Thymus (tissue), 11 donors: ENCODE measurements at regions not wholly inside any gene's neighbourhood (a gene's known extent, or its start where the extent isn't known, plus 50 kb on each side); places are given as distances from the start of the nearest gene placed in this dataset.

Experiments used
- DNase-seq, 9 donors: peaks; one replicate each; pipeline ENCODE4 v3.0.0-alpha.2; 2013; ENCODE audit warnings: low spot score in 9 of 9, low read depth in 6 of 9, missing footprints in 1 of 9
- H3K27ac ChIP-seq, 2 donors: one replicate each; pipeline ENCODE4 v1.5.1; 2013; ENCODE audit warnings: control low read depth in 1 of 2, low read depth in 1 of 2, low read length in 1 of 2, mild to moderate bottlenecking in 1 of 2, moderate library complexity in 1 of 2
- H3K27me3 ChIP-seq, 2 donors: one replicate each; pipeline ENCODE4 v1.5.1; 2013; ENCODE audit warnings: low read length in 1 of 2; ENCODE audit not compliant: control insufficient read depth in 2 of 2, insufficient read depth in 1 of 2
- H3K36me3 ChIP-seq, 2 donors: one replicate each; pipeline ENCODE4 v1.5.1; 2013; ENCODE audit warnings: low read length in 1 of 2, mild to moderate bottlenecking in 1 of 2, moderate library complexity in 1 of 2; ENCODE audit not compliant: control insufficient read depth in 2 of 2, insufficient read depth in 2 of 2
- H3K4me1 ChIP-seq, 2 donors: one replicate each; pipeline ENCODE4 v1.5.1; 2013; ENCODE audit warnings: low read length in 2 of 2; ENCODE audit not compliant: control insufficient read depth in 2 of 2, insufficient read depth in 2 of 2
- H3K4me3 ChIP-seq, 2 donors: one replicate each; pipeline ENCODE4 v1.5.1; 2013; ENCODE audit warnings: low read length in 2 of 2, control low read depth in 1 of 2, mild to moderate bottlenecking in 1 of 2
- H3K9me3 ChIP-seq, 2 donors: one replicate each; pipeline ENCODE4 v1.5.1; 2013; ENCODE audit warnings: low read length in 1 of 2, mild to moderate bottlenecking in 1 of 2; ENCODE audit not compliant: control insufficient read depth in 2 of 2, insufficient read depth in 1 of 2
- WGBS: extraction: QIAGEN DNeasy Blood & Tissue Kit; methylation state at CpG from one replicate; pipeline ENCODE4 v1.1.7; 2013; 5-methylcytosine and 5-hydroxymethylcytosine counted together
- donor health status: healthy.

DNA sequence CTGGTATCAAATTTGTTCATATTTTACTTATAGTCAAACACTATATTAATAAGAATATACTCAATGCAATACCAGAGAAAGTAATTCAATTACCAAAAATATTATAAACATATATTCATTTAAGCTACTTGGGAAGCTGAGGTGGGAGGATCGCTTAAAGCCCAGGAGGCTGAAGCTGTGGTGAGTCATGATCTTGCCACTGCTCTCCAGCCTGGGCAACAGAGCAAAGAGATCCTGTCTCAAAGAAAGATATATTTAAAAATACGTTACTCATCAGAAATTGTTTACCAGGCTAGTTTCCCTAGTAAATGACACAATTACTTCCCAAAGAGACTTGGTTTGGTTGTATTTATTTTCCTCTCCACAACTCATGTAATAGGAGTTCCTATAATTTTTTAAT lies 433.6 kb downstream of the GASK1B start:
- Histone ChIP-seq H3K4me3 (no peak overlapping the region), H3K27me3 (no peaks in the 10 kb centered on the region), H3K27ac (no peak overlapping the region), H3K4me1 (no peaks in the 10 kb centered on the region), H3K36me3 (no peaks in the 10 kb centered on the region), H3K9me3 (no peaks in the 10 kb centered on the region)
- DNase-seq, result no peak
- WGBS, result 94% methylated on average over 2 of the region's 2 CpGs

GRCh38 chr4:157728215-157728614 lies 444.6 kb downstream of the GASK1B start:
- no peaks in the 10 kb centered on the region for H3K36me3 ChIP-seq
- peaks cover 0 to 14% of the 10 kb centered on the region in 2 donors for H3K9me3 ChIP-seq
- WGBS, result 89% methylated on average over 3 of the region's 3 CpGs
- no peaks in the 10 kb centered on the region for H3K4me1 ChIP-seq
- DNase-seq, result no peak
- H3K4me3 ChIP-seq, result no peak overlapping the region
- H3K27me3 ChIP-seq, result no peaks in the 10 kb centered on the region
- H3K27ac ChIP-seq, result no peak overlapping the region

DNA sequence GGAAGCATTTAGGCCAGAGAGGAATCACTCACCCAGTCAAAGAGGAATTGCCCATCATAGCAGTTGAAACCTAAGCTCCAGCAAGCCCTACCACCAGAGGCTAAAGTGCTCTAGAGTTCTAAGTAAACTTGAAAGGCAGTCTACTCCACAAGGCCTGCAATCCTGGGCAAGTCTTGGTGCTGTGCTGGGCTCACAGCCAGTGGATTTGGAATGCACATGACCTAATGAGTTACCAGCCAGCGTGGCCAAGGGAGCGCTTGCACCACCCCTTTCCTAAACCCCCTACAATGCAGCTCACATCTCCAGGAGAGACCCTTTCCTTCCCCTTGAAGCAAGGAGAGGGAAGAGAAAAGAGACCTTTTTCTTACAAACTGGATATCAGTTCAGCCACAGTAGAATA lies 445.7 kb downstream of the GASK1B start:
- no peak for DNase-seq
- Histone ChIP-seq H3K4me3 (no peak overlapping the region), H3K27ac (no peak overlapping the region), H3K27me3 (no peaks in the 10 kb centered on the region), H3K4me1 (no peaks in the 10 kb centered on the region), H3K36me3 (no peaks in the 10 kb centered on the region), H3K9me3 (peaks cover 0 to 14% of the 10 kb centered on the region in 2 donors)
- WGBS, result 91% methylated on average over 2 of the region's 2 CpGs

GRCh38 chr4:157722146-157722545 lies 450.7 kb downstream of the GASK1B start:
- Histone ChIP-seq H3K9me3 (peaks cover 0 to 7% of the 10 kb centered on the region in 2 donors), H3K36me3 (no peaks in the 10 kb centered on the region), H3K27ac (no peak overlapping the region), H3K27me3 (no peaks in the 10 kb centered on the region), H3K4me1 (no peaks in the 10 kb centered on the region), H3K4me3 (no peak overlapping the region)
- no peak for DNase-seq

DNA sequence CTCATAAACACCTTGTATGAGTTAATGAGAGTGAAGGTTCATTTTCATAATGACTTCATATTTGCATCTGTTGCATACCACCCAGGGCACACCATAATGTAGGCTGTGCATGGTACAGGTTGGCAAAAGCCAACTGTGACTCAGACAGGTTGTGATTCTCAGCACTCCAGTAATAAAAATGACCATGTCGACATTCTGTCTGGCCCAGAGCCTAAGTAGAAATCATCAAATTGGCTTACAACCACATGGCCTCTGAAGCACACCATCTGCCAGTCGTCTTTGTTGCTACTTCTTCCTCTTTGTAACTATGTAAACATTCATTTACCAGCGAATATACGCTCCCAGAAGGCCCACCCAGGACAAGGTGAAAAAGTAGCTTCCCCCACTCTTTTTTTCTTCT lies 459.5 kb downstream of the GASK1B start:
- H3K4me1 ChIP-seq, result no peaks in the 10 kb centered on the region
- H3K27me3 ChIP-seq, result no peaks in the 10 kb centered on the region
- no peak for DNase-seq
- no peaks in the 10 kb centered on the region for H3K9me3 ChIP-seq
- no peaks in the 10 kb centered on the region for H3K36me3 ChIP-seq
- WGBS, result 53% methylated on average over 4 of the region's 4 CpGs
- no peak overlapping the region for H3K4me3 ChIP-seq
- no peak overlapping the region for H3K27ac ChIP-seq

DNA sequence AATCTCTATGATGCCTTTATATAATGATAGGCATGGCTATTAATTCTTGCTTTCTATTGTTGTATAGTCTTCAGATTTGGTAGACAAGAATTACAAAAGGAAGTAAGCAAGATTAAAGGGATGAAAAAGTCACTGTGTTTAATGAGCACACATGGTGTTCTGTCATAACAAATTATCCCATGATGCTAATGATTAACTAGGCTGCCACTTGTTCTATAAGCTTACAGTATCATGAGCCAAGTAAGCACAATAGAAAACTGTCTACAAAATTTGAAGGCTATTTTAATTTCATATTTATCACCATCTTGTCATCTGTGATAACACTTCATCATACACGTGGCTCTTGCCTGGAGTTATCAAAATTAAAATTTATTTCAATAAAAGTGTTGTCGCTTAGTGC lies 466.7 kb downstream of the GASK1B start:
- no peak overlapping the region for H3K4me3 ChIP-seq
- no peak for DNase-seq
- H3K9me3 ChIP-seq, result no peaks in the 10 kb centered on the region
- no peaks in the 10 kb centered on the region for H3K36me3 ChIP-seq
- WGBS, result 71% methylated on average over 2 of the region's 2 CpGs
- H3K27ac ChIP-seq, result no peak overlapping the region
- no peaks in the 10 kb centered on the region for H3K4me1 ChIP-seq
- H3K27me3 ChIP-seq, result no peaks in the 10 kb centered on the region

DNA sequence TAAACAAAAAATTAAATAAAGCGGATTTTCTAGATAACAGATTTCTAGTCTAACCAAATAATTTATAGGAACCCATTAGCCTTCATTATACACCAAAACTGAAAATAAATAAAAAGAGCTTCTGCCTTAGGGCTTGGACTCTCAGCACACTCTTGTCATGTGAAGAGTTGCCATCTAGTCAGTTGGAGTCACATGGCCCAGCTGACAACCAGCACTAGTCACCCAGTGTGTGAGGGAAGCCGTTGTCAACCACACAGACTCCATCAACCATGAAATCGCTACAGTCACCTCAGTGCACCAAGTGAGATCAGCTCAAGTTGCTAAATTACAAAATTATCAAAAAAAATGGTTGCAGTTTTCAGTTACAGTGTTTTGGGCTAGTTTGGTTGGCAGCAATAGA lies 470.0 kb downstream of the GASK1B start:
- no peak for DNase-seq
- WGBS, result 89% methylated on average over 3 of the region's 3 CpGs

DNA sequence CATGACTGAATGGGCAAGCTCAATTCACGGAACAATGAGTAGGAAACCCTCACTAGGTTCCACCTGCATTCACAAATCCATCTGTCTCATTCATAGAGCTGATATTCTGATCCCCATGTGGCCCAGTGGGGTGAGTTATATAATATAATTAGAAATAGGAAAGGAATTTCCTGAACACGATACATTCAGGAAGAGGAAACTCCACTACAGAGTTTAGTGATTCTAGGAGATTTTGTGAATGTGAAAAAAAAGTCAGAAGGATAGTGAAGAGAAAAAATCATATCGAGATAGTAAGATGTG lies 471.2 kb downstream of the GASK1B start:
- no peaks in the 10 kb centered on the region for H3K9me3 ChIP-seq
- no peaks in the 10 kb centered on the region for H3K36me3 ChIP-seq
- H3K27ac ChIP-seq, result no peak overlapping the region
- no peaks in the 10 kb centered on the region for H3K4me1 ChIP-seq
- no peak for DNase-seq
- 67% methylated on average over 3 of the region's 3 CpGs for WGBS
- no peak overlapping the region for H3K4me3 ChIP-seq
- H3K27me3 ChIP-seq, result no peaks in the 10 kb centered on the region

More for the DNA sequence above, 470.0 kb downstream of the GASK1B start:
- Histone ChIP-seq H3K36me3 (no peaks in the 10 kb centered on the region), H3K9me3 (no peaks in the 10 kb centered on the region), H3K27ac (no peak overlapping the region), H3K4me1 (no peaks in the 10 kb centered on the region), H3K4me3 (no peak overlapping the region), H3K27me3 (no peaks in the 10 kb centered on the region)

DNA sequence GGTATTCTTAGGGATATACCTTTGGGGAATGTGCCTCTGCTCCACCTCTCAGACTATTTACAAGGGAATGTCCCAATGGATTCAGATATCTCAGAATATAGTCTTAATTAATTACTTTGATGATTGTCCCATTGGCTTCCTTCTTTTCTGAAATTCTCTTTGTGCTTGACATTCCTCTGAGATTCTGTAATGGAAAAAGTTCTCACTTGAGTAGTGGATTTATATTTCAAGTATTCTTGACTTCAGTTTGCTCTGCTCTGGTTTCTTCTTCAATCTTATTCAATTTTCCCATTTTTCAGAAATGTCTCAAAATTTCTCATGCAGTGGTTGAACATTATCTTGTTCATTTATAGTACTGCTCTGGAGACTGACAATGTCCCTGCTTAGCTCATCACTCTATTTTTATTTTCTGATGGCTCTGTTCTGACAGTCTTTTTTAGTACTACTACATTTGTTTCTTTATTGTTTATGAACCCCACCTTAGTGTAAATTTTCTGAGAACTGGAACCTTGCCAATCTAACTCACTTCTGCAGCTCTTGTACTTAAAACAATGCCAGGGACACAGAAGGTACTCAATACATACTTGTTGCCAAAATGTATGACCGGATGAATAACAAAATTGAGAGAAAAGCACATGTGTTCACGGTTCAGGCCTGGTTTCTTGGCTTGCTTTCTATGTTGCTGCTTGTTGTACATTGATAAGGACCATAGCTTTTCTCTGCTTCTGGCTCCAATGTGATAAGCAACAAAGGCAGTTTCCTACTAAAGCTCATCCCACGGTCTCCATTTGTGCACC lies 471.7 kb downstream of the GASK1B start:
- 85% methylated on average over 3 of the region's 3 CpGs for WGBS
- H3K36me3 ChIP-seq, result no peaks in the 10 kb centered on the region
- no peak overlapping the region for H3K4me3 ChIP-seq
- no peaks in the 10 kb centered on the region for H3K9me3 ChIP-seq
- H3K27me3 ChIP-seq, result no peaks in the 10 kb centered on the region
- no peak overlapping the region for H3K27ac ChIP-seq
- no peaks in the 10 kb centered on the region for H3K4me1 ChIP-seq
- no peak for DNase-seq

GRCh38 chr4:157689476-157689875 lies 468.9 kb downstream of the GRIA2 start:
- no peaks in the 10 kb centered on the region for H3K27me3 ChIP-seq
- WGBS, result 90% methylated on average over 1 of the region's 1 CpG
- H3K9me3 ChIP-seq, result no peaks in the 10 kb centered on the region
- no peaks in the 10 kb centered on the region for H3K36me3 ChIP-seq
- H3K4me1 ChIP-seq, result no peaks in the 10 kb centered on the region
- no peak overlapping the region for H3K27ac ChIP-seq
- DNase-seq, result no peak
- H3K4me3 ChIP-seq, result no peak overlapping the region
